ENCODE measurements at regions not wholly inside any gene's neighbourhood (a gene's known extent, or its start where the extent isn't known, plus 50 kb on each side); places are given as distances from the start of the nearest gene placed in this dataset.
A peak's percentile ranks its signal among the peaks of the same experiment; 100 is the strongest.

DNA sequence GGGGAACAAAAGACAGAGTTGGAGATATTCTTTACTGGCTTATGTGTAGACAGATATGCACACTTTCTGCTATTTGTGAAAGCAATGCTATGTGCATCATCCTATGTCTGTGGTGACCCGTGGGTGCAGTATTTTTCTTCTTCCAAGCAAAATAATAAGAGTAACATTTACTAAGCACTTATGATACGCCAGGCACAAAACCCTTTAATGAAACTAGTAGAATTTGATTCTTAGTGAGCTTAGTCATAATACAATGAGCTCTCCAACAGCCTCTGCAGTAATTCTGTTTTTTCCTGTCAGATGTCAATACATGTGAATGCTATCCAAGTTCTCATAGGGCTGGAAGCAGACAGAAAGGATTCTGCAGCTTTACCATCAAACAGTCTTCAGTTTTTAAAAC, 130.6 kb downstream of the RAD51AP2 start:
- DNase-seq (ENCODE audit: low read depth) = peak; percentile 20
- no peak for FAIRE-seq
- Histone ChIP-seq H3K36me3 (ENCODE audit: control insufficient read depth, insufficient read depth, low read length) (no peaks in the 10 kb centered on the region), H3K27me3 (ENCODE audit: control insufficient read depth, insufficient read depth, low read length) (no peaks in the 10 kb centered on the region), H3K4me3 (ENCODE audit: low read depth, low read length) (no peak overlapping the region)
- TF ChIP-seq, protein P1, sequence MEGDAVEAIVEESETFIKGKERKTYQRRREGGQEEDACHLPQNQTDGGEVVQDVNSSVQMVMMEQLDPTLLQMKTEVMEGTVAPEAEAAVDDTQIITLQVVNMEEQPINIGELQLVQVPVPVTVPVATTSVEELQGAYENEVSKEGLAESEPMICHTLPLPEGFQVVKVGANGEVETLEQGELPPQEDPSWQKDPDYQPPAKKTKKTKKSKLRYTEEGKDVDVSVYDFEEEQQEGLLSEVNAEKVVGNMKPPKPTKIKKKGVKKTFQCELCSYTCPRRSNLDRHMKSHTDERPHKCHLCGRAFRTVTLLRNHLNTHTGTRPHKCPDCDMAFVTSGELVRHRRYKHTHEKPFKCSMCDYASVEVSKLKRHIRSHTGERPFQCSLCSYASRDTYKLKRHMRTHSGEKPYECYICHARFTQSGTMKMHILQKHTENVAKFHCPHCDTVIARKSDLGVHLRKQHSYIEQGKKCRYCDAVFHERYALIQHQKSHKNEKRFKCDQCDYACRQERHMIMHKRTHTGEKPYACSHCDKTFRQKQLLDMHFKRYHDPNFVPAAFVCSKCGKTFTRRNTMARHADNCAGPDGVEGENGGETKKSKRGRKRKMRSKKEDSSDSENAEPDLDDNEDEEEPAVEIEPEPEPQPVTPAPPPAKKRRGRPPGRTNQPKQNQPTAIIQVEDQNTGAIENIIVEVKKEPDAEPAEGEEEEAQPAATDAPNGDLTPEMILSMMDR (IDR thresholded peaks at IDR 0.05; ENCODE audit: insufficient read depth, low read length, severe bottlenecking) = no peak

DNA sequence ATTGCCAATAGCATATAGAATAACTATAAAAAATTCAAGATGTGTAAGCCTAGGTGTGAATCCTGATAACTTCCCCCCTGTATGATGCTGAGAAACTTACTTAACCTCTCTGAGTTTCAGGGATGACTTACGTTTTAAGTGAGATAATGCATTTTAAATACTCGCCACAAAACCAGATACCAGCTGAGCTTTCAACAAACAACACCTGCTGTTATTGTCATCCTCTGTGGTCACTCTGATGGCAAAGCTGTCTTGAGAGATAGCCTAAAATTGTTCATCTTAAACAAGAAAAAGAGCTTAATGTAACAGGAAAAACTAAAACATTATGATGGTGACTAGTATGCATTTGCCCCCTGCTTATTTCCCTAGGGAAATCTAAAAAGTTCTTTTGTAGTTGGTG, 131.5 kb downstream of the RAD51AP2 start:
- Histone ChIP-seq H3K36me3 (ENCODE audit: control insufficient read depth, insufficient read depth, low read length) (no peaks in the 10 kb centered on the region), H3K27me3 (ENCODE audit: control insufficient read depth, insufficient read depth, low read length) (no peaks in the 10 kb centered on the region), H3K4me3 (ENCODE audit: low read depth, low read length) (no peak overlapping the region)
- TF ChIP-seq, protein P1 (IDR thresholded peaks at IDR 0.05; ENCODE audit: insufficient read depth, low read length, severe bottlenecking) = no peak
- DNase-seq (ENCODE audit: low read depth) = no peak
- FAIRE-seq = no peak

GRCh38 chr2:17380003-17380402, 138.2 kb downstream of the RAD51AP2 start:
- no peaks in the 10 kb centered on the region for H3K27me3 ChIP-seq (ENCODE audit: control insufficient read depth, insufficient read depth, low read length)
- DNase-seq (ENCODE audit: low read depth) (no peak), FAIRE-seq (no peak)
- no peaks in the 10 kb centered on the region for H3K36me3 ChIP-seq (ENCODE audit: control insufficient read depth, insufficient read depth, low read length)
- no peak overlapping the region for H3K4me3 ChIP-seq (ENCODE audit: low read depth, low read length)
- TF ChIP-seq, protein P1 (IDR thresholded peaks at IDR 0.05; ENCODE audit: insufficient read depth, low read length, severe bottlenecking) = no peak

GRCh38 chr2:17375262-17375661, 143.0 kb downstream of the RAD51AP2 start:
- Histone ChIP-seq H3K36me3 (ENCODE audit: control insufficient read depth, insufficient read depth, low read length) (no peaks in the 10 kb centered on the region), H3K4me3 (ENCODE audit: low read depth, low read length) (no peak overlapping the region), H3K27me3 (ENCODE audit: control insufficient read depth, insufficient read depth, low read length) (no peaks in the 10 kb centered on the region)
- FAIRE-seq (no peak), DNase-seq (ENCODE audit: low read depth) (peak; percentile 39)
- TF ChIP-seq, protein P1 (IDR thresholded peaks at IDR 0.05; ENCODE audit: insufficient read depth, low read length, severe bottlenecking) = no peak

DNA sequence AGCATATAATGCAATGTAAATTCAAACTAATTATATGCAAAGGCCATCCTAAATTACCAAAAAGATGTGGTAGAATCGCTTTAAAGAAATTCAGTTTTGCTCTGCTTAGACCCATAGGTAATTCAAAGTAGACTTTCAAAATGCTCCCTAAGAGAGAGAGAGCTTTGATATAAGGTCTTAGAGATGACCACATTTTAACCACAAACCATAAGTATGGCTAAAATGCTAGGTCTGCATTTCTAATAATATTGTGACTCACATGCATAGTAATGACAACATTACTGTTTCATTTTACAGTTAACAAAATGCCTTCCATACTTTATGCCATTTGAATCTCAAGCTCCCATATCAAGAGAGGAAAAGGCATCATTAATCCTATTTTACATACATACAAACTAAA, 144.5 kb downstream of the RAD51AP2 start:
- FAIRE-seq (no peak), DNase-seq (ENCODE audit: low read depth) (peak; percentile 67)
- Histone ChIP-seq H3K36me3 (ENCODE audit: control insufficient read depth, insufficient read depth, low read length) (no peaks in the 10 kb centered on the region), H3K27me3 (ENCODE audit: control insufficient read depth, insufficient read depth, low read length) (no peaks in the 10 kb centered on the region), H3K4me3 (ENCODE audit: low read depth, low read length) (no peak overlapping the region)
- TF ChIP-seq, protein P1 (IDR thresholded peaks at IDR 0.05; ENCODE audit: insufficient read depth, low read length, severe bottlenecking) = no peak

- no peaks in the 10 kb centered on the region for H3K36me3 ChIP-seq (ENCODE audit: control insufficient read depth, insufficient read depth, low read length)
- no peaks in the 10 kb centered on the region for H3K27me3 ChIP-seq (ENCODE audit: control insufficient read depth, insufficient read depth, low read length)
- FAIRE-seq = no peak
- TF ChIP-seq, protein P1 (IDR thresholded peaks at IDR 0.05; ENCODE audit: insufficient read depth, low read length, severe bottlenecking) = no peak
- H3K4me3 ChIP-seq (ENCODE audit: low read depth, low read length) = no peak overlapping the region
- no peak for DNase-seq (ENCODE audit: low read depth)
Measured at GRCh38 chr2:17373041-17373440, 145.2 kb downstream of the RAD51AP2 start.

Measured in bronchial epithelial cell (primary cell).